CD8-positive, alpha-beta memory T cell (primary cell): ENCODE measurements at regions not wholly inside any gene's neighbourhood (a gene's known extent, or its start where the extent isn't known, plus 50 kb on each side); places are given as distances from the start of the nearest gene placed in this dataset.

Experiments used
- CTCF ChIA-PET: fragments of 350-600 bp; sonication (Branson Sonifier 250); formaldehyde crosslinking; loops from one replicate; lab custom pipeline; 2021; ENCODE audit warnings: antibody characterized with exemption; lab: Charles Lee
- POLR2A ChIA-PET: fragments of 350-600 bp; sonication (Branson Sonifier 250); formaldehyde crosslinking; loops from one replicate; lab custom pipeline; 2021; ENCODE audit warnings: antibody characterized with exemption; lab: Charles Lee
- DNase-seq, 5 donors: peaks; one replicate each; pipeline versions ENCODE4 v3.0.0 to v3.0.0-alpha.2; 2020 to 2022; ENCODE audit warnings: mixed read lengths in 1 of 5
- H3K27ac ChIP-seq: one replicate; pipeline ENCODE4 v1.7.0; 2013; ENCODE audit warnings: low read depth, mild to moderate bottlenecking, low read length, moderate library complexity
- H3K27me3 ChIP-seq: 2 replicates; pipeline ENCODE4 v1.7.0; 2013; ENCODE audit warnings: low read length, mild to moderate bottlenecking; ENCODE audit not compliant: insufficient read depth, poor library complexity, severe bottlenecking
- H3K36me3 ChIP-seq: 2 replicates; pipeline ENCODE4 v1.7.0; 2013; ENCODE audit warnings: mild to moderate bottlenecking, low read length, moderate library complexity; ENCODE audit not compliant: insufficient read depth
- H3K4me1 ChIP-seq: 2 replicates; pipeline ENCODE4 v1.7.0; 2013; ENCODE audit warnings: mild to moderate bottlenecking, low read length, moderate library complexity; ENCODE audit not compliant: insufficient read depth
- H3K4me3 ChIP-seq: 2 replicates; pipeline ENCODE4 v1.7.0; 2013; ENCODE audit warnings: mild to moderate bottlenecking, low read length
- H3K9me3 ChIP-seq: 2 replicates; pipeline ENCODE4 v1.7.0; 2013; ENCODE audit warnings: mild to moderate bottlenecking, low read length
- H3K27ac Mint-ChIP-seq, 8 donors: one replicate each; pipeline ENCODE4 v1.8.0; 2020 to 2021; ENCODE audit warnings: mixed read lengths in 8 of 8, mild to moderate bottlenecking in 6 of 8, inconsistent platforms in 3 of 8, moderate library complexity in 3 of 8
- H3K27me3 Mint-ChIP-seq, 2 donors: one replicate each; pipeline ENCODE4 v1.8.0; 2020 to 2021; ENCODE audit warnings: mixed read lengths in 2 of 2, mild to moderate bottlenecking in 1 of 2, moderate library complexity in 1 of 2
- H3K36me3 Mint-ChIP-seq, 3 donors: one replicate each; pipeline ENCODE4 v1.8.0; 2020 to 2021; ENCODE audit warnings: mixed read lengths in 3 of 3, inconsistent platforms in 1 of 3, mild to moderate bottlenecking in 1 of 3
- H3K4me1 Mint-ChIP-seq, 3 donors: one replicate each; pipeline ENCODE4 v1.8.0; 2020 to 2021; ENCODE audit warnings: mixed read lengths in 3 of 3, inconsistent platforms in 1 of 3, mild to moderate bottlenecking in 1 of 3
- H3K4me3 Mint-ChIP-seq, 7 donors: one replicate each; pipeline ENCODE4 v1.8.0; 2020 to 2021; ENCODE audit warnings: mixed read lengths in 7 of 7, mild to moderate bottlenecking in 6 of 7, moderate library complexity in 4 of 7, inconsistent platforms in 2 of 7
- H3K9me3 Mint-ChIP-seq, 5 donors: one replicate each; pipeline ENCODE4 v1.8.0; 2020 to 2022; ENCODE audit warnings: mixed read lengths in 5 of 5, mild to moderate bottlenecking in 3 of 5, moderate library complexity in 2 of 5, inconsistent platforms in 1 of 5

- no peaks in the 10 kb centered on the region for H3K4me1 ChIP-seq
- no peak overlapping the region for H3K4me3 ChIP-seq
- Mint-ChIP-seq H3K36me3 (no peaks in the 10 kb centered on the region), H3K4me3 (no peak overlapping the region), H3K27me3 (peaks cover 10 to 57% of the 10 kb centered on the region in 2 donors), H3K27ac (no peak overlapping the region), H3K4me1 (no peaks in the 10 kb centered on the region), H3K9me3 (peaks cover 0 to 2% (median 0%) of the 10 kb centered on the region in 5 donors)
- POLR2A ChIA-PET = no interaction called here
- H3K36me3 ChIP-seq = no peaks in the 10 kb centered on the region
- DNase-seq = no peak
- H3K9me3 ChIP-seq = no peaks in the 10 kb centered on the region
- CTCF ChIA-PET = no interaction called here
- no peak overlapping the region for H3K27ac ChIP-seq
- H3K27me3 ChIP-seq = peaks cover 5% of the 10 kb centered on the region
Observed at GRCh38 chr5:72760259-72760658, 56.2 kb upstream of the TNPO1 start.

- H3K4me1 ChIP-seq = no peaks in the 10 kb centered on the region
- no peak overlapping the region for H3K27ac Mint-ChIP-seq
- CTCF ChIA-PET = no interaction called here
Observed at GRCh38 chr5:72752909-72753308, 63.6 kb upstream of the TNPO1 start.

GRCh38 chr5:72749362-72749997 lies 67.0 kb upstream of the TNPO1 start:
- Mint-ChIP-seq H3K4me3 (no peak overlapping the region), H3K36me3 (no peaks in the 10 kb centered on the region), H3K27ac (no peak overlapping the region), H3K9me3 (no peaks in the 10 kb centered on the region), H3K27me3 (peaks cover 2 to 10% of the 10 kb centered on the region in 2 donors), H3K4me1 (no peaks in the 10 kb centered on the region)
- POLR2A ChIA-PET = no interaction called here
- Histone ChIP-seq H3K27ac (no peak overlapping the region), H3K4me3 (no peak overlapping the region), H3K4me1 (no peaks in the 10 kb centered on the region), H3K9me3 (no peaks in the 10 kb centered on the region), H3K27me3 (no peaks in the 10 kb centered on the region), H3K36me3 (no peaks in the 10 kb centered on the region)
- no peak for DNase-seq
- CTCF ChIA-PET = no interaction called here

More at GRCh38 chr5:72752909-72753308, 63.6 kb upstream of the TNPO1 start:
- Histone ChIP-seq H3K36me3 (no peaks in the 10 kb centered on the region), H3K9me3 (no peaks in the 10 kb centered on the region), H3K27me3 (no peaks in the 10 kb centered on the region), H3K27ac (no peak overlapping the region), H3K4me3 (no peak overlapping the region)
- H3K27me3 Mint-ChIP-seq = peaks cover 0 to 14% of the 10 kb centered on the region in 2 donors
- H3K4me3 Mint-ChIP-seq = no peak overlapping the region
- no peaks in the 10 kb centered on the region for H3K36me3 Mint-ChIP-seq
- no peaks in the 10 kb centered on the region for H3K4me1 Mint-ChIP-seq
- H3K9me3 Mint-ChIP-seq = peaks cover 0 to 2% (median 0%) of the 10 kb centered on the region in 5 donors
- POLR2A ChIA-PET = interaction anchor here (0.6 kb wide), 1 partner anchor 14 kb away, joined by 5 read pairs; no protein-coding TSS in a partner anchor
- DNase-seq = no peak

GRCh38 chr5:72747826-72748225 lies 68.6 kb upstream of the TNPO1 start:
- no peaks in the 10 kb centered on the region for H3K9me3 Mint-ChIP-seq
- Histone ChIP-seq H3K4me1 (no peaks in the 10 kb centered on the region), H3K27me3 (no peaks in the 10 kb centered on the region), H3K9me3 (no peaks in the 10 kb centered on the region), H3K27ac (no peak overlapping the region), H3K36me3 (no peaks in the 10 kb centered on the region), H3K4me3 (no peak overlapping the region)
- H3K27ac Mint-ChIP-seq = no peak overlapping the region
- H3K4me3 Mint-ChIP-seq = no peak overlapping the region
- no peaks in the 10 kb centered on the region for H3K36me3 Mint-ChIP-seq
- DNase-seq = no peak
- POLR2A ChIA-PET = no interaction called here
- CTCF ChIA-PET = no interaction called here
- peaks cover 4 to 23% of the 10 kb centered on the region in 2 donors for H3K27me3 Mint-ChIP-seq
- H3K4me1 Mint-ChIP-seq = no peaks in the 10 kb centered on the region

- CTCF ChIA-PET = no interaction called here
- Mint-ChIP-seq H3K27ac (no peak overlapping the region), H3K4me3 (no peak overlapping the region), H3K27me3 (peaks cover 4 to 24% of the 10 kb centered on the region in 2 donors), H3K9me3 (no peaks in the 10 kb centered on the region), H3K36me3 (no peaks in the 10 kb centered on the region), H3K4me1 (no peaks in the 10 kb centered on the region)
- H3K27ac ChIP-seq = no peak overlapping the region
- H3K9me3 ChIP-seq = no peaks in the 10 kb centered on the region
- no peaks in the 10 kb centered on the region for H3K36me3 ChIP-seq
- H3K4me3 ChIP-seq = no peak overlapping the region
- H3K27me3 ChIP-seq = peaks cover under 1% of the 10 kb centered on the region
- H3K4me1 ChIP-seq = no peaks in the 10 kb centered on the region
- DNase-seq = no peak
- POLR2A ChIA-PET = no interaction called here
Observed at GRCh38 chr5:72746736-72747135, 69.7 kb upstream of the TNPO1 start.

- Mint-ChIP-seq H3K4me1 (no peaks in the 10 kb centered on the region), H3K9me3 (no peaks in the 10 kb centered on the region), H3K36me3 (no peaks in the 10 kb centered on the region), H3K27me3 (peaks cover 7 to 28% of the 10 kb centered on the region in 2 donors), H3K27ac (no peak overlapping the region), H3K4me3 (no peak overlapping the region)
- ChIA-PET POLR2A (no interaction called here), CTCF (no interaction called here)
- H3K27me3 ChIP-seq = peaks cover 2% of the 10 kb centered on the region
- no peaks in the 10 kb centered on the region for H3K4me1 ChIP-seq
- H3K4me3 ChIP-seq = no peak overlapping the region
- H3K9me3 ChIP-seq = no peaks in the 10 kb centered on the region
- DNase-seq = no peak
- H3K27ac ChIP-seq = no peak overlapping the region
- no peaks in the 10 kb centered on the region for H3K36me3 ChIP-seq
Observed at GRCh38 chr5:72744136-72744535, 72.3 kb upstream of the TNPO1 start.

GRCh38 chr5:72741805-72742204 lies 74.7 kb upstream of the TNPO1 start:
- Mint-ChIP-seq H3K27me3 (peaks cover 7 to 23% of the 10 kb centered on the region in 2 donors), H3K4me1 (no peaks in the 10 kb centered on the region), H3K4me3 (no peak overlapping the region), H3K36me3 (no peaks in the 10 kb centered on the region), H3K9me3 (no peaks in the 10 kb centered on the region), H3K27ac (no peak overlapping the region)
- DNase-seq = no peak
- H3K4me1 ChIP-seq = no peaks in the 10 kb centered on the region
- H3K9me3 ChIP-seq = no peaks in the 10 kb centered on the region
- CTCF ChIA-PET = no interaction called here
- no peak overlapping the region for H3K4me3 ChIP-seq
- peaks cover 2% of the 10 kb centered on the region for H3K27me3 ChIP-seq
- H3K36me3 ChIP-seq = no peaks in the 10 kb centered on the region
- H3K27ac ChIP-seq = no peak overlapping the region
- POLR2A ChIA-PET = no interaction called here

- ChIA-PET POLR2A (no interaction called here), CTCF (no interaction called here)
- Mint-ChIP-seq H3K36me3 (no peaks in the 10 kb centered on the region), H3K4me1 (no peaks in the 10 kb centered on the region), H3K27me3 (peaks cover 0 to 8% of the 10 kb centered on the region in 2 donors), H3K27ac (no peak overlapping the region), H3K4me3 (no peak overlapping the region), H3K9me3 (peaks cover 0 to 2% (median 0%) of the 10 kb centered on the region in 5 donors)
- Histone ChIP-seq H3K4me3 (no peak overlapping the region), H3K27me3 (peaks cover 3% of the 10 kb centered on the region), H3K4me1 (no peaks in the 10 kb centered on the region), H3K36me3 (no peaks in the 10 kb centered on the region), H3K9me3 (no peaks in the 10 kb centered on the region), H3K27ac (no peak overlapping the region)
- DNase-seq = no peak
Observed at GRCh38 chr5:72733810-72734209, 82.7 kb upstream of the TNPO1 start.
